ENCODE measurements at regions not wholly inside any gene's neighbourhood (a gene's known extent, or its start where the extent isn't known, plus 50 kb on each side); places are given as distances from the start of the nearest gene placed in this dataset.

DNA sequence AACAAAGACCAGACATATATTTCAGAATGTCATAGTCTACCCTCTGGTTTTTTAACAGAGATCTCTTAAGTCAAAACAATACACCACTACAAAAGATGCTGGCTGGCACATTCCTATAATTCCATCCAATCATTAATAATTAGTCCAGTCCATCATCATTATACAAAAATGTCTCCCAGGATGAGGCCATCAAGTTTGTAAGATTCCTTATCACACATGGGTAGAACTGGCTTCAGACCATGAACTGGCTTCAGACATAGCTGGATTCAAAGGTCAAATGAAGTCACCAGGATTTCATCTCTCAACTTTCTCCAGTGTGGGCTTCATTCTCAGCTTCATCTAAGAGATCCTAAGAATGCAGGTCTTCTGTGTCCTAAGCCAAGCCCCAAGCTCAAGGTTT, 147.1 kb downstream of the ENC1 start:
- TF ChIP-seq POLR2A (IDR thresholded peaks at IDR 0.05; ENCODE audit: low read depth, low read length) (no peak), POLR2AphosphoS5 (IDR thresholded peaks at IDR 0.05; ENCODE audit: low read depth, low read length) (no peak), SPI1 (IDR thresholded peaks at IDR 0.05; ENCODE audit: low read depth, low read length) (no peak), TAF1 (IDR thresholded peaks at IDR 0.05; ENCODE audit: low read depth, low read length) (no peak), POU2F2 (IDR thresholded peaks at IDR 0.05; ENCODE audit: low read depth, low read length) (no peak), PAX5 (IDR thresholded peaks at IDR 0.05; ENCODE audit: insufficient read depth, low read length, severe bottlenecking) (no peak)

Data from GM12891 (cell line).